HG03103 (cell line): ENCODE measurements at regions not wholly inside any gene's neighbourhood (a gene's known extent, or its start where the extent isn't known, plus 50 kb on each side); places are given as distances from the start of the nearest gene placed in this dataset.
"Not testable (repeated sequence)": the region's sequence is repeated elsewhere in the genome, so short reads cannot be mapped to it uniquely, and the experiment has no call there.

Experiments used
- ATAC-seq: cut with Tn5 transposase; IDR thresholded peaks from one replicate; pipeline ENCODE4 v1.9.1; 2021; ENCODE audit warnings: low read depth; ENCODE audit not compliant: unreplicated experiment

GRCh38 chr11:37313266-37313665 is 715.2 kb upstream of the RAG2 start:
- no peak for ATAC-seq

GRCh38 chr11:37306563-37306962 is 708.5 kb upstream of the RAG2 start:
- no peak for ATAC-seq

- not testable (repeated sequence) for ATAC-seq
Measured at GRCh38 chr11:37301405-37301804, 703.4 kb upstream of the RAG2 start.

- no peak for ATAC-seq
Measured at GRCh38 chr11:37298173-37298572, 700.1 kb upstream of the RAG2 start.

GRCh38 chr11:37286890-37287289 is 688.9 kb upstream of the RAG2 start:
- no peak for ATAC-seq

- no peak for ATAC-seq
Measured at GRCh38 chr11:37282367-37282766, 684.3 kb upstream of the RAG2 start.

GRCh38 chr11:37280200-37280599 is 682.2 kb upstream of the RAG2 start:
- ATAC-seq = no peak

GRCh38 chr11:37277896-37278465 is 679.9 kb upstream of the RAG2 start:
- ATAC-seq = no peak

- ATAC-seq = no peak
Measured at GRCh38 chr11:37264783-37265182, 666.7 kb upstream of the RAG2 start.

- ATAC-seq = no peak
Measured at GRCh38 chr11:37264060-37264459, 666.0 kb upstream of the RAG2 start.

GRCh38 chr11:37263467-37263866 is 665.4 kb upstream of the RAG2 start:
- ATAC-seq = not testable (repeated sequence)

- no peak for ATAC-seq
Measured at GRCh38 chr11:37259734-37260133, 661.7 kb upstream of the RAG2 start.

- no peak for ATAC-seq
Measured at GRCh38 chr11:37248145-37248544, 650.1 kb upstream of the RAG2 start.

GRCh38 chr11:37246092-37246491 is 648.1 kb upstream of the RAG2 start:
- not testable (repeated sequence) for ATAC-seq

- no peak for ATAC-seq
Measured at GRCh38 chr11:37230865-37231264, 632.8 kb upstream of the RAG2 start.

GRCh38 chr11:37223962-37224361 is 625.9 kb upstream of the RAG2 start:
- ATAC-seq = no peak

- ATAC-seq = no peak
Measured at GRCh38 chr11:37203006-37203405, 605.0 kb upstream of the RAG2 start.

- no peak for ATAC-seq
Measured at GRCh38 chr11:37199082-37199481, 601.0 kb upstream of the RAG2 start.

- ATAC-seq = no peak
Measured at GRCh38 chr11:37184326-37184725, 586.3 kb upstream of the RAG2 start.

GRCh38 chr11:37182031-37182430 is 584.0 kb upstream of the RAG2 start:
- ATAC-seq = no peak

GRCh38 chr11:37177721-37178120 is 579.7 kb upstream of the RAG2 start:
- no peak for ATAC-seq

- no peak for ATAC-seq
Measured at GRCh38 chr11:37171451-37171850, 573.4 kb upstream of the RAG2 start.

GRCh38 chr11:37170311-37170710 is 572.3 kb upstream of the RAG2 start:
- no peak for ATAC-seq
